Activated CD4-positive, alpha-beta T cell treated with anti-CD3 and anti-CD28 coated beads for 36 hours (primary cell): ENCODE measurements at regions not wholly inside any gene's neighbourhood (a gene's known extent, or its start where the extent isn't known, plus 50 kb on each side); places are given as distances from the start of the nearest gene placed in this dataset.
"Not testable (repeated sequence)": the region's sequence is repeated elsewhere in the genome, so short reads cannot be mapped to it uniquely, and the experiment has no call there.

ENCODE experiments used
- ATAC-seq: fragments of 200-7000 bp; cut with Tn5 transposase; one replicate; pipeline ENCODE4 v1.10.0; 2021; ENCODE audit warnings: mild to moderate bottlenecking, moderate library complexity
- CTCF ChIA-PET: fragments of 350-600 bp; sonication (Branson Sonifier 250); formaldehyde crosslinking; loops from one replicate; lab custom pipeline; 2021; ENCODE audit warnings: antibody characterized with exemption; lab: Charles Lee
- POLR2A ChIA-PET: fragments of 350-600 bp; sonication (Branson Sonifier 250); formaldehyde crosslinking; loops from one replicate; lab custom pipeline; 2021; ENCODE audit warnings: antibody characterized with exemption, inconsistent platforms; lab: Charles Lee
- DNase-seq: peaks from one replicate; pipeline ENCODE4 v3.0.0-alpha.2; 2020
- H3K27ac Mint-ChIP-seq: one replicate; pipeline ENCODE4 v1.8.0; 2021; ENCODE audit warnings: mixed read lengths
- H3K27me3 Mint-ChIP-seq: one replicate; pipeline ENCODE4 v1.8.0; 2021; ENCODE audit warnings: mixed read lengths
- H3K36me3 Mint-ChIP-seq: one replicate; pipeline ENCODE4 v1.8.0; 2021; ENCODE audit warnings: low read depth, mixed read lengths
- H3K4me1 Mint-ChIP-seq: one replicate; pipeline ENCODE4 v1.8.0; 2021; ENCODE audit warnings: mixed read lengths
- H3K4me3 Mint-ChIP-seq: one replicate; pipeline ENCODE4 v1.8.0; 2021; ENCODE audit warnings: mild to moderate bottlenecking, moderate library complexity, mixed read lengths
- H3K9me3 Mint-ChIP-seq: one replicate; pipeline ENCODE4 v1.8.0; 2021; ENCODE audit warnings: low read depth, mixed read lengths
- intact Hi-C, 2 experiments: fragments of 100-400 bp; cut with DNase I in 1 of 2; cut with micrococcal nuclease in 1 of 2; formaldehyde crosslinking; loops; one replicate each; pipeline versions ENCODE4 v1.14.2 to v1.15.1; 2022 to 2024; cut with DNase I, micrococcal nuclease

DNA sequence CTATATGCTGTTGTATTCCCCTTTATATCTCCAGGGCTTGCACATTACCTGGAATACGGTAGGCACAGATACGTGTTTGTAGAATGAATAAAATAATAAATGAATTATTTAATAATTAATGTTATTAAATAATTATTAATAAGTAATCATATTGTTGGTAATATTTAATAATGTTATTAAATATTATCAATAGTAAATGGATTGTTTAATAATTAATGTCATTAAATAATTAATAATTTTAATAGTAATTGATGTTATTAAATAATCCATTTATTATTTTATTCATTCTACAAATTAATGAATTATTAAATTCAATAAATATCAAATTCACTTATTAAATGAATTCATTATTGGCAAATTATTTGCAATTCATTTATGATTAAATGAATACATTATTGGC, 175.1 kb downstream of the MATN1 start:
- peaks cover 14% of the 10 kb centered on the region for H3K27me3 Mint-ChIP-seq
- H3K36me3 Mint-ChIP-seq = no peaks in the 10 kb centered on the region
- H3K4me3 Mint-ChIP-seq = no peak overlapping the region
- ATAC-seq (no peak), DNase-seq (no peak)
- no peaks in the 10 kb centered on the region for H3K4me1 Mint-ChIP-seq
- H3K27ac Mint-ChIP-seq = no peak overlapping the region
- CTCF ChIA-PET = no interaction called here
- intact Hi-C loops = no loop called here
- H3K9me3 Mint-ChIP-seq = no peaks in the 10 kb centered on the region
- POLR2A ChIA-PET = no interaction called here

DNA sequence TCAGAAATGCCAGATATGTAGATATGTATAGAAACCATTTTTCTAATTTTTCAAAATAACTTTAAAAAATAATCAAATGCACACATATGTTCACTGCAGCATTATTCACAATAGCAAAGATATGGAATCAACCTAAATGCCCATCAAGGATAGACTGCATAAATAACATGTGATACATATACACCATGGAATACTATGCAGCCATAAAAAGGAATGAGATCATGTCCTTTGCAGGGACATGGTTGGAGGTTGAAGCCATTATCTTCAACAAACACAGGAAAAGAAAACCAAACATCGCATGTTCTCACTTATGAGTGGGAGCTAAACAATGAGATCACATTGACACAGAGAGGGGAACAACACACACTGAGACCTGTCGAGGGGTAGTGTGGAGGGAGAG, 176.1 kb downstream of the MATN1 start:
- DNase-seq, CTCF ChIA-PET, intact Hi-C loops, POLR2A ChIA-PET, H3K27me3 Mint-ChIP-seq, H3K9me3 Mint-ChIP-seq, H3K27ac Mint-ChIP-seq, ATAC-seq, H3K4me1 Mint-ChIP-seq, H3K4me3 Mint-ChIP-seq, H3K36me3 Mint-ChIP-seq: not testable (repeated sequence)

DNA sequence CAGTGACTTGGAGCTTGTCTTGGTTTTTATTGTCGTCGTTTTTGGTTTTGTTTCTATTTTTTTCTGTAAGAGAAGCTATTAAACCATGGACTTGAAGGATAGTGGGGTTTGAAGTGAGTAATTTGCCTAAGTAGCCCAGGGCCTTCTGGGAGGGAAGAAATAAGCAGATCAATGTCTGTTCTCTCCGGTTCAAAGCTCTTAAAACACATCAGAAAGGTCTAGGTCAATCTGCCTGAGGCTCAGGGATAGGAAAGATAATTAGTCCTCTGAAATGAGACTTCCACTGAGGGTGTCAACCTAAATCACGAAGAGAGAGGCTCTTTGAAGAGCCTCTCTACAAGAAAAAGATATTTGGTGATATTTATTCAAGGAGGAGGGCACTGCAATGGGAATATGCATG, 178.0 kb downstream of the MATN1 start:
- no peak for DNase-seq
- POLR2A ChIA-PET = no interaction called here
- Mint-ChIP-seq H3K36me3 (no peaks in the 10 kb centered on the region), H3K27me3 (peaks cover 9% of the 10 kb centered on the region), H3K4me1 (no peaks in the 10 kb centered on the region), H3K27ac (no peak overlapping the region), H3K9me3 (no peaks in the 10 kb centered on the region), H3K4me3 (no peak overlapping the region)
- CTCF ChIA-PET = interaction anchor here (0.7 to 1.4 kb wide), 2 partner anchors 36 to 95 kb away, joined by 3 read pairs; no protein-coding TSS in a partner anchor
- ATAC-seq = no peak
- intact Hi-C loops = no loop called here

DNA sequence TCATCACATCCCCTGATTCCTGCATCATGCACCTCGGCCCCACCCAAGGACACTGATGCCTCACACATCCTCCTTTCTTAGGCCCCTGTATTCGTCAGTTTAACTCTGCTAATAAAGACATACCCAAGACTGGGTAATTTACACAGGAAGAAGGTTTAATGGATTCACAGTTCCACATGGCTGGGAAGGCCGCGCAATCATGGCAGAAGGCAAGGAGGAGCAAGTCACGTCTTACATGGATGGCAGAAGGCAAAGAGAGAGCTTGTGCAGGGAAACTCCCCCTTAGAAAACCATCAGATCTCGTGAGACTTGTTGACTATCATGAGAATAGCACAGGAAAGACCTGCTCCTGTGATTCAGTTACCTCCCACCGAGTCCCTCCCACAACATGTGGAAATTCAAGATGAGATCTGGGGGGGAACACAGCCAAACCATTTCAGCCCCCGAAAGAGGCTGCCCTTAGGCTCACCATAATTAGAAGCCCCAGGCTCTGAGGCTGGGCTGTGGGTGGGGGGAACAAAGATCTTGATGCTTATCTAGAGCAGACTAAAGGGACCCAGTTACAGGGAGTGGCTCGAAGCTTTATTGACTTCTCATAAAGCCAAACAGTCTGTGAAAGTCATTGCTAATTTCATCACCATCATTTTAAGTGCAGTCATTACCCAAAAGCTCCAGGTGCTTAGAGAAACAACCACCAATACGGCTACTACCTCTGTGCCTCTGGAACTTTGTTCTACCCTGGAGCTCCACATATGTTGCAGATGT, 181.5 kb downstream of the MATN1 start:
- DNase-seq = no peak
- Mint-ChIP-seq H3K9me3 (no peaks in the 10 kb centered on the region), H3K4me1 (no peaks in the 10 kb centered on the region), H3K4me3 (no peak overlapping the region), H3K27me3 (peaks cover 3% of the 10 kb centered on the region), H3K36me3 (no peaks in the 10 kb centered on the region), H3K27ac (no peak overlapping the region)
- intact Hi-C loops = no loop called here
- CTCF ChIA-PET = interaction anchor here (0.8 kb wide), 1 partner anchor 35 kb away, joined by 3 read pairs; no protein-coding TSS in a partner anchor
- no peak for ATAC-seq
- POLR2A ChIA-PET = no interaction called here

DNA sequence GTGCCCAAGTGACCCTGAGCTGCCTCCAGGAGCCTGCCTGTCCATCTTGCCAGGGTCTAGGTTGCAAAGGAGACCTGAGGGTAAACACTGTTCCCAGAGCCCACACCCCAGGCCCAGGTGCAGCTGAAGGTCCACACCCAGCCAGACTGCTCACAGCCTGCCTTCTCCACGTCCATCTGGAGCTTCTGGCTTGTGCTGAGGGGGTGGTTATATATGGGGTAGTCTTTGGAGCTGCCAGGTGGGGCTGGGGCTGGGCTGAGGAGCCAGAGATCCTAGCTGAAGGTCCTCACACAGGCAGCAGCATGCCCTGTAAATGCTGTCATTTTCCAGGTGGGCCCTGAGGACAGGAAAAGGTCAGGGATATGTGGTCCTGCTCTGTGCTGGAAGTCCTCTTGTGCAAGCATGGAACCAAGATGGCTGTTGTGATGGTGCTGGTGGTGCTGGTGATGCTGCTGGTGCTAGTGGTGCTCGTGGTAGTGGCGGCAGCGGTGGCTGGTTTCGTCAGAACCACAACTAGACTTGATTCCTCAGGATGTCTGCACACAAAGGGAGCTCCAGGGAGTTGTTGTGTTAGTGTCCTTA, 182.7 kb downstream of the MATN1 start:
- H3K27ac Mint-ChIP-seq = no peak overlapping the region
- no peaks in the 10 kb centered on the region for H3K36me3 Mint-ChIP-seq
- no peak for ATAC-seq
- CTCF ChIA-PET = interaction anchor here (0.6 to 0.7 kb wide), 2 partner anchors 161 to 393 kb away, joined by 3 to 4 read pairs; no protein-coding TSS in a partner anchor
- POLR2A ChIA-PET = no interaction called here
- no peaks in the 10 kb centered on the region for H3K4me1 Mint-ChIP-seq
- no peaks in the 10 kb centered on the region for H3K27me3 Mint-ChIP-seq
- intact Hi-C loops = no loop called here
- no peak overlapping the region for H3K4me3 Mint-ChIP-seq
- no peaks in the 10 kb centered on the region for H3K9me3 Mint-ChIP-seq
- no peak for DNase-seq

DNA sequence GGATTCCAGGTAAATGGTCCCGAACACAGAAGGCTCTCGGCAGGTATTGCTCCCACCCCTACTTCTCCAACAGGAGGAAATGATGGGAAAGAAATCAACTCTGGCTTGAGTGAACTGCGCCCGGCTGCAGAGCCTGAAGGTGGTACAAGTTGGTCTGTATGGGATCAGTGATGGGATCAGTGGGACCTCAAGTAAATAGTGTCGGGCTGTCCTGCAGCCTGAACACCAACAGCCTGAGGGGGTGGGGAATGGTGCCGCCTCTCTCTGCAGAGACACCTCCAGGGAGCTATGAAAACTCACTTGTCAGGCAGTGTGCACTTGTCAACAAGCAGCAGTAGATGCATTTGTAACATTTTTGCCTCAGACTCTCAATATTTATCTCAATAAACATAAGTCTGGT, 183.5 kb downstream of the MATN1 start:
- Mint-ChIP-seq H3K27ac (no peak overlapping the region), H3K36me3 (no peaks in the 10 kb centered on the region), H3K27me3 (no peaks in the 10 kb centered on the region), H3K4me3 (no peak overlapping the region), H3K9me3 (no peaks in the 10 kb centered on the region), H3K4me1 (no peaks in the 10 kb centered on the region)
- DNase-seq (no peak), ATAC-seq (no peak)
- ChIA-PET CTCF (no interaction called here), POLR2A (no interaction called here)
- intact Hi-C loops = no loop called here

DNA sequence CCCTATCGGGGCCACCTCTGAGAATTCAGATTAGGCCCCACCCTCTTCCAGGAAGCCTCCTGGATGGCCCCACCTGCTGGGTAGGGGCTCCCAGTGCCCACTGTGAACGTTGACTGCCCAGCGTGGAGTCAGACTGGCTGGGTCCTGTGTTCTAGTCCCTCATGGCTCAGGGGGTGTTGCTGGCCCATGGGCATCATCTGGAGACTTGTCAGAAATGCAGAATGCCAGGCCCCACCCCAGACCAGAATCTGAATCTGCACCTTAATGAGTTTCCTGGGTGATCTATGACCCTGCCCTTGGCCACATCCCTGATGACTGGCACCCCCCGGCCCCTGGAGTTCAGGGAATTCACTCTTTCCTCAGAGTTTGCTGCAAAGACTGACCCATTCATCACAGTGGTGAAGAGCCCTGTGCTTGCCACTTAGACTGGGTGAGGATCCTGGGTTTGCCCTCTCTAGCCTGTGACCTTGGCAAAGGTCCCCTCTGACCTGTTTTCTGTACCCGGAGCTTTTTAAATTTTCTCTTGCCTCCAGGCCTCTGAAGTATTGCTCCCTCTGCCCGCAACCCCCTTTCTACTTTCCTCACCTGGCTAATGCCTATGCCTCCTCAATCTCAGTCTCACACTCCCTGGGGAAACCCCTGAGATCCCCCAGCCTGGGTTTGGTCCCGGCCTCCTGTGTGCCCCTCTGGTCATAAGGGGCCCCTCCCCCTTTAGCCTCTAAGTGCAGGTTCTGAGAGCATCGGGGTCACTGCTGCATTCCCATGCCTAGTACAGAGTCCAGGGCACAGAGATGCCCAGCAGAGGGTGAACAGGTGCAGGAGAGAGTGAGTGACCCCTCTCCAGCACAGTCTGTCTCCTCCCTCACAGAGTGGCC, 184.2 kb downstream of the MATN1 start:
- Mint-ChIP-seq H3K4me1 (no peaks in the 10 kb centered on the region), H3K27ac (no peak overlapping the region), H3K4me3 (no peak overlapping the region), H3K9me3 (no peaks in the 10 kb centered on the region), H3K27me3 (no peaks in the 10 kb centered on the region), H3K36me3 (no peaks in the 10 kb centered on the region)
- DNase-seq (no peak), ATAC-seq (no peak)
- CTCF ChIA-PET = no interaction called here
- POLR2A ChIA-PET = no interaction called here
- intact Hi-C loops = no loop called here

DNA sequence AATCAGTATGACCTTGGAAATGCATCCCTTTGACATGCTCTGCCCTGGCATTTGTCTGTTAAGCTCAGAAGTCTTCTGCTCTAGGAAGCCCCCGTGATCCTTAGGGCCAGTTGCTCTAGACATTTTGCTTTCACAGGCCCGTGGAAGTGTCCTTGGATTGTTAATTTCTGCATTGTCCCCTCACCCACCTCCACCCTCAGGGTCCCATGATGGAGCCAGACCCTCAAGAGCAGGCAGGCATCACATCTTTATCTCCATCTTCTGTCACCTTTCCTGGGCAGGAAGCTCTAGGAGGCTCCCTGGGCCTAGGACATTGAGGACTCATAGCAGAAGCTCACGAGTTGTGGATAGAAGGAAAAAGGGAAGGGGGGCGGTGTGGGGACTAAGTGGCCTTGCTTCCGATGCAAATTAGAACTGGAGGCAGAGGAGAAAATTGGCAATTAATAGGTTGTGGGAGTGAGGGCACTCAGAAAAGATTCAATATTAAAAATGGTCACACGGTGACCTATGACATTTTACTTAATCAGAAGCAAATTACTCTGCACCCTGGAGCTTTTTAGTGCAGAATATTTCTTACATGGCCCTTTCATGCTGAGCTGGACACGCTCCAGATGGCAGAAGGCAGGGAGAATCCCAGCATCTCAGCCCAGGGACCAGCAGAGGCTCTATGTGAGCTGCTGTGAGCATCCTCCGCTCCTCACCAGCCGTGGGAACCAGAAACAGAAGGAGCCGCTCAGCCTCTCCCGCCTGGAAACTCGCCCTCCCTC, 185.0 kb downstream of the MATN1 start:
- H3K4me1 Mint-ChIP-seq = no peaks in the 10 kb centered on the region
- H3K4me3 Mint-ChIP-seq = no peak overlapping the region
- H3K27me3 Mint-ChIP-seq = no peaks in the 10 kb centered on the region
- no peaks in the 10 kb centered on the region for H3K36me3 Mint-ChIP-seq
- CTCF ChIA-PET = interaction anchor here (0.7 kb wide), 1 partner anchor 1078 kb away, joined by 3 read pairs; no protein-coding TSS in a partner anchor
- H3K9me3 Mint-ChIP-seq = no peaks in the 10 kb centered on the region
- ATAC-seq = no peak
- no peak for DNase-seq
- intact Hi-C loops = no loop called here
- POLR2A ChIA-PET = no interaction called here
- no peak overlapping the region for H3K27ac Mint-ChIP-seq

DNA sequence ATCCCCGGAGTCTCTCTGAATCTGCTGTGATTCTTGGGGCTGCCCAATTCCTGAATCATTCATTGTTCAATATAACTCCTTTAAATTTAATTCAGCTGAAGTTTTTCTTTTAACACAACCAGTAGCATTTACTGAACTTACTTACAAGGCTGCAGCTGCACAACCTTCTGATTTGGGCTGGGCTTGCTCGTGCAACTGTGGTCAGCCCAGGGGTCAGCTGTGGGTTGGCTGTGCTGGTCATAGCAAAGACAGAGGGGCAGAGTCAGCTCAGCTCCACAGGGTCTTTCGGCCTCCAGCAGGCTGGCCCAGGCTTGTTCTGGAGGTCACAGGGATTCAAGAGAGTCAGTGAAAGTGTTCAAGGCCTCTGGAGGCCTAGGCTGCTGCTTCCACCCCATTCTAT, 186.1 kb downstream of the MATN1 start:
- ChIA-PET CTCF (no interaction called here), POLR2A (no interaction called here)
- no peaks in the 10 kb centered on the region for H3K9me3 Mint-ChIP-seq
- intact Hi-C loops = no loop called here
- H3K36me3 Mint-ChIP-seq = no peaks in the 10 kb centered on the region
- no peaks in the 10 kb centered on the region for H3K4me1 Mint-ChIP-seq
- ATAC-seq = no peak
- H3K4me3 Mint-ChIP-seq = no peak overlapping the region
- H3K27me3 Mint-ChIP-seq = peaks cover 3% of the 10 kb centered on the region
- no peak for DNase-seq
- H3K27ac Mint-ChIP-seq = no peak overlapping the region

DNA sequence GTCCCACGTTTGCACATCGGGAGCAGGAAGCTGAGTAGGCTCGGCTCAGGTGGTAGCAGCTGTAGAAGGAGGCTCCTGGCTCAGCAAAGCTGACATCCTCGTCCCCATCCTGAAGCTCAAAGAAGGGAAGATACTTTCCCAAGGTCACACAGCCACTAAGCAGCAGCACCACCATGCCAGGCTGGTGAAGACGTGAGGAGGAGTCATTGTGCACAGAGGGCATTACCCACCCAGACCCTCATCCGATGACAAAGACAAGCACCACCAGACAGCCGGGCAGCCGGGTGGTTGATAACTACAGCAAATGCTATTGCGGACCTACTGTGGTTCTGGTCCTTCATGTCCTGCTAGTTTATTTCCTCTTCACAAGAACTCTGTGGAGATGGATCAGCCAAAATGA, 186.9 kb downstream of the MATN1 start:
- no peak for ATAC-seq
- POLR2A ChIA-PET = no interaction called here
- intact Hi-C loops = no loop called here
- Mint-ChIP-seq H3K9me3 (no peaks in the 10 kb centered on the region), H3K27ac (no peak overlapping the region), H3K4me1 (no peaks in the 10 kb centered on the region), H3K36me3 (no peaks in the 10 kb centered on the region), H3K4me3 (no peak overlapping the region), H3K27me3 (peaks cover 3% of the 10 kb centered on the region)
- DNase-seq = no peak
- CTCF ChIA-PET = no interaction called here

DNA sequence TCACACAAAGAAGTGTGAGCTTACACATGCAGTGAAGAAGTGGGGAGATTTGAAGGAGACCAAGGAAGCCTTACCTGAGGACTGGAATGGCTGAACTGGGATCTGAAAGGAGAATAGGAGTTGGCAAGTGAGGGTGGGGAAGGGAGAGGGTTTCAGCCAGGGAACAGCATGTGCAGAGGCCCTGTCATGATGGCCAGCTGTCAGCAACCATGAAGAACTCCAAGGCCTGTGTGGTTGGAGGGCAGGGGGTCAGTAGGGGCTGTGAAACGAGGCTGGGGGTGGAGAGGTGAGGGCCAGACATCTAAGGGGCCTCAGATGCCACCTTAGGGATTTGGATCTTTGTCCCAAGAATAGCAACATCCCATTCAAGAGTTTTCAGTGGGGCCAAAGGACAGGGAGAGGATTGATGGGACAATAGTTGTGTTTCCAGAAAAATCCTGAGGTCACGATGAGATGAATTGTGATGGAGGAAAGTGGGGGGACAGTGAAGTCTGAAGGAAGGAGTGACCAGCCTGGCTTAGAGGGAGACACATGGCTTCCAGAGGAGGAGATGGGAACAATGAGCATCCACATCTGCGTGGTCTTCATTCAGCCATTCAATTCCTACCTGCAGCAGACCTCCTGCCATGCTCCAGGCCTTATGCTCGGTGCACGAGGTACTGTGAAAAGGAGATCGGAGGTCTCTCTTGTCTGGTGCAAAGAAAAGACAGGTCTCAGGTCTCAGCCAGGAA, 187.6 kb downstream of the MATN1 start:
- Mint-ChIP-seq H3K4me1 (no peaks in the 10 kb centered on the region), H3K9me3 (no peaks in the 10 kb centered on the region), H3K4me3 (no peak overlapping the region), H3K27me3 (peaks cover 6% of the 10 kb centered on the region), H3K27ac (no peak overlapping the region), H3K36me3 (no peaks in the 10 kb centered on the region)
- intact Hi-C loops = no loop called here
- DNase-seq (no peak), ATAC-seq (no peak)
- ChIA-PET POLR2A (no interaction called here), CTCF (no interaction called here)
